ENCODE measurements at regions not wholly inside any gene's neighbourhood (a gene's known extent, or its start where the extent isn't known, plus 50 kb on each side); places are given as distances from the start of the nearest gene placed in this dataset.

DNA sequence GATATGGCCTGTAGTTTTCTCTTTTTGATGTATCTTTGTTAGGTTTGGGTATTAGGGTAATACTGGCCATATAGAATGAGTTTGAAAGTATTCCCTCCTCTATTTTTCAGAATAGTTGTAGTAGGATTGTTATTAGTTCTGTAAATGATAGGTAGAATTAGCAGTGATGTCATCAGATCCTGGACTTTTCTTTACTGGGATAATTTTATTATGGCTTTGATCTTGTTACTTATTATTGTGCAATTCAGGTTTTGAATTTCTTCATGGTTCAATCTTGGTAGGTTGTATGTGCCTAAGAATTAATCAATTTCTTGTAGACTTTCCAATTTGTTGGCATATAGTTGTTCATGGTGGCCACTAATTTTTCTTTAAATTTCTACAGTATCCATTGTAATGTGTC is 916.6 kb downstream of the CCDC85A start:
- TF ChIP-seq, protein P1, sequence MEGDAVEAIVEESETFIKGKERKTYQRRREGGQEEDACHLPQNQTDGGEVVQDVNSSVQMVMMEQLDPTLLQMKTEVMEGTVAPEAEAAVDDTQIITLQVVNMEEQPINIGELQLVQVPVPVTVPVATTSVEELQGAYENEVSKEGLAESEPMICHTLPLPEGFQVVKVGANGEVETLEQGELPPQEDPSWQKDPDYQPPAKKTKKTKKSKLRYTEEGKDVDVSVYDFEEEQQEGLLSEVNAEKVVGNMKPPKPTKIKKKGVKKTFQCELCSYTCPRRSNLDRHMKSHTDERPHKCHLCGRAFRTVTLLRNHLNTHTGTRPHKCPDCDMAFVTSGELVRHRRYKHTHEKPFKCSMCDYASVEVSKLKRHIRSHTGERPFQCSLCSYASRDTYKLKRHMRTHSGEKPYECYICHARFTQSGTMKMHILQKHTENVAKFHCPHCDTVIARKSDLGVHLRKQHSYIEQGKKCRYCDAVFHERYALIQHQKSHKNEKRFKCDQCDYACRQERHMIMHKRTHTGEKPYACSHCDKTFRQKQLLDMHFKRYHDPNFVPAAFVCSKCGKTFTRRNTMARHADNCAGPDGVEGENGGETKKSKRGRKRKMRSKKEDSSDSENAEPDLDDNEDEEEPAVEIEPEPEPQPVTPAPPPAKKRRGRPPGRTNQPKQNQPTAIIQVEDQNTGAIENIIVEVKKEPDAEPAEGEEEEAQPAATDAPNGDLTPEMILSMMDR (IDR thresholded peaks at IDR 0.05): no peak
- no peak for TF ChIP-seq POLR2AphosphoS5 (IDR thresholded peaks at IDR 0.05)
